GM18861 (cell line): ENCODE measurements at regions not wholly inside any gene's neighbourhood (a gene's known extent, or its start where the extent isn't known, plus 50 kb on each side); places are given as distances from the start of the nearest gene placed in this dataset.
"Not testable (repeated sequence)": the region's sequence is repeated elsewhere in the genome, so short reads cannot be mapped to it uniquely, and the experiment has no call there.

ENCODE experiments used
- ATAC-seq: cut with Tn5 transposase; IDR thresholded peaks from one replicate; pipeline ENCODE4 v1.9.1; 2021; ENCODE audit not compliant: unreplicated experiment

DNA sequence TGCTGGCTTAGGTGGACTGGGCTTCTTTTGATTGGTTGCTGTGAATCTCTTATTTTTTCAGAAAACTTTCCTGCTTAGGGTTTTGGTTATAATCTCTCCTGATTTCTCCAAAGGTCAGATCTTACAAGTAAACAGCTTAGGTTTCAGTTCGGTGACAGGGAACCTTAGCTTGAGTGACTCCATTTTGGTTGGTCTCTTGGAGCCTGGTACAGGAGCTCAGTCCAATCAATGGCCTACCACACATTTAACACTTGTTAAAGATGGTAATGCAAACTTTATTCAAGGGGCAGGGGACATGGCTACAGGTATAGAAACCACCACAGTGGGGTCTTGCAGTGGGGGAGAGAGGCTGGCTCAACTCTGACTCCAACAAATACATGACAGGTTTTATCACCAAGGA is 180.9 kb upstream of the THBS1 start:
- no peak for ATAC-seq

DNA sequence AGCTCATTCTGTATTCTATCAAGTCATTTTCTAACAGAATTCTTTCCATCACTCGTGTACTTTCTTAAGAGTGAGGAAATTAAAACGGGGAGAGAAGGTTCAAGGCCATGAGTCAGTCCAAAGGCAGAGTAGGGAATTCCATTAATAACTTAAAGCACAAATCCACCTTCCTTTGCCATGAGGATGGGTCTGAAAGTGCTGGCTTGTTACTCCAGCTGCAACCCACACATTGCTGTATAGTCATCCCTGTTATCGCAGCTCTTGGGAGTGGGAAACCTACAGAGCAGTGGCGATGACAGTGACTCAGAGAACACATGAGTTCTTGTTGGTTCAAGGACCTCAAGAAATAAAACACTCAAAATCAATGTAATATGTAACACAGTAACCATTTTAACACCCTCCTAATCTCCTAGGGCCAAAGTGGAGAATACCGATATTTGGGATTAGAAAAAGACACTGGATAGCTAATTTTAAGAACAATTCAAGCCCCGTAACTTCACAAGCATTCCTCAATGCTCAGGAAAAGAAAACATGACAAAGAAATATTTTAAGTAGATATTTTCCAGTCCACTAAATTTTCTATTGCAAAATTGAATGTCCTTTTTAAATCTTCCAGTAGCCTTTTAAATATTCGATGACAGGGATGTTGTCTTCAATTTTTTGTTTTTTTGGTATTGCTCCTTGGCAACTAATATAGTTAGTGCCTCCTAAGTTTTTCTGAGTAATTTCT is 179.9 kb upstream of the THBS1 start:
- ATAC-seq = no peak

DNA sequence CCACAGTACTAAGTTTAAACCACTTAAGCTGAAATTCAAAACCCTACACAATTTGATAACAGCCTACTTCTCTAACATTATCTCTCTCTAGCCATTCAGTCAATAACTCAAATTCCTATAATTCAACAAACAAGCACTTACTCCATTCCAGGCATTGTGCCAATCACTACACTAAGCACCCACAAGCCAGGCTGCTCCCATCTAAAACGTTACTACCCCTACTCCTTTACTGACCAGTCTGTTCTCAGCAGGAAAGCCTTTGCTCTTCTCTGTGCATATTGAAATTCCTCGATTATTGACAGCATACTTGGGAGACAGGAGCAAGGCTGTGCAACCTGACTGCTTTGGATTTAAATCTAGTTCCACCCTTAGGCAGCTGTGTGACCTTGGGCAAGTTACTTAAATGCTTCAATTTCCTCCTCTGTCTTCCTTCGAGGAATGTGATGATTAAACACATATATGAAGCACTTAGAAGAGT is 177.2 kb upstream of the THBS1 start:
- ATAC-seq = no peak

DNA sequence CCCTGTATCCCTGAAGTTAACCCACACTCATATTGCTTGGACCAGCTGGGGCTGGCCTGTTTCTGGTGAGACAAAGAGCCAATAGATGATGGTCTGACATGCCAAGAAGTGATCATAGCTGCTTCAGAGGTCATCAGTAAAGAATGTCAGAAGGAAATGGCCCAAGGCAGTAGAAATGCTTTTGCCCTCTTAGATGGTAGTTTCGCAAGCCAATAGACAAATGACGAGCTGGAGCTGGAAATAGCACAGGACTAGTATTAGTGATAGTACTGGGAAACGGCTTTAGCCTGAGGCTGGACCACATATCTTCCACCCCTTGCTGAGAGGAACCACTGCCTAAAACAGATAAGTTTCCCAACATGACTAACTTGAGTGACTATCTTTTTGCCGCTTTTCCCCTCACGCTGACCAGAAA is 176.1 kb upstream of the THBS1 start:
- ATAC-seq = no peak

DNA sequence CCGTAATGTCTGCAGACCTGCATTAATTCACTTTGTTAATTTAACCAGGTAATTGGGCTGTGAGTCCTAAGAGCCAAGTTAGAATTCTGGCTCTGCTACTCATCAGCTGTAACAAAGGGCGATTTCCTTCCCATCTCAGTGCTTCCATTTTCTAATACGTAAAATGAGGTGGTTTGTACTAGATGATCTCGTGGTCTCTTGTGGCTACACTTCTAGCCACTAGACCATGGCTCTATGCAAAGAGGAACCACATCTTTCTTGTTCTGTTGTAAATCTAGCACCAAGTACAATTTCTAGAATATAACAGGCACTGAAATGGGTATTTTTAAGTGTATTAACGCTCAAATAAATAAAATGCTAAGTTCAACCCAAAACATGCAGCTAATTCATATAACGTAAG is 174.4 kb upstream of the THBS1 start:
- ATAC-seq = peak; percentile 97

DNA sequence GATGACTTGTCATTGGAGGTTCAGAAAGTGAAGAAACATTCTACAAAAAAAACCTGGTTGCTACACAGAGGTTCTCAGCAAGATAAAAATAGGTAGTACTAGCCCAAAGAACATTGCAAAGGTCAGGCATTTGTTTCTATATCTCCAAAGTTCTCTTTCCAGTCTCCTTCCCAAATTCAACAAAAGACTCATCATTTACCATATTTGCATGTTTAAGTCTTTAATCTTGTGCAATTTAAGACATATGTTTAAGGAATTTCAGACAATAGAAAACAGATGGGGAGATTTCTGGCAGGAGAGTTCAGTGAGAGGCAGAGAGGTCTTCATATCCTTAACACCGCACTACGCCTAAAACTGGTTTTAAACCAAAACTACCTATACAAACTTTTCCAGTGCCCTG is 173.8 kb upstream of the THBS1 start:
- no peak for ATAC-seq

DNA sequence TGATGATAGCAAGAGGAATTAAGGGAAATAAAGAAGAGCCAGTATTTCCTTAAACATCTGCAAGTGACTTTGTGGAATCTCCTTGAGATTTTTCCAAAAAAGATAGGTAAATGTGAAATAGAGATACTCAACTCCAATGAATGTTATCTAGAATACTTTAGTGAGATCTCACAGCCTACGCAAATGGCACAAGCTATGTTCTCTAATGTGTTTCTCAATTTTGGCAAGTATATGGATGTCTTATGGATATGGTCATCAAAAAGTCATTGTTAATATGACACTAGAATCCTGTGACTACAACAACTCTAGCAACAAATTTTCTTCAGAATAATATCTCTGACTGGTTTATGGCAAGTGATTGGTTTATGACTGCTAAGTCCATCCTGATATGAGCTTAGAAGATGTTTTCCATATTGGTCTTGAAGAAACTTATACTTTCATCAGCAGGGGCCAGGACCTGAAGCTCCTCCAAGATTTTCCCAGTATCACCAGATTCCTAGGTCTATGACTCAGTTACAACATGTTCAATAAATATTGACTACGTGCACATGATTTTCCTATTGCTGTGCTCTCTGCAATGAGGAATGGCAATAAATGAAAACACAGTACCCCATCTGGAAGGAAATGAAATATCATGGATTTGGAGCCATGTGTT is 170.9 kb upstream of the THBS1 start:
- ATAC-seq = no peak

DNA sequence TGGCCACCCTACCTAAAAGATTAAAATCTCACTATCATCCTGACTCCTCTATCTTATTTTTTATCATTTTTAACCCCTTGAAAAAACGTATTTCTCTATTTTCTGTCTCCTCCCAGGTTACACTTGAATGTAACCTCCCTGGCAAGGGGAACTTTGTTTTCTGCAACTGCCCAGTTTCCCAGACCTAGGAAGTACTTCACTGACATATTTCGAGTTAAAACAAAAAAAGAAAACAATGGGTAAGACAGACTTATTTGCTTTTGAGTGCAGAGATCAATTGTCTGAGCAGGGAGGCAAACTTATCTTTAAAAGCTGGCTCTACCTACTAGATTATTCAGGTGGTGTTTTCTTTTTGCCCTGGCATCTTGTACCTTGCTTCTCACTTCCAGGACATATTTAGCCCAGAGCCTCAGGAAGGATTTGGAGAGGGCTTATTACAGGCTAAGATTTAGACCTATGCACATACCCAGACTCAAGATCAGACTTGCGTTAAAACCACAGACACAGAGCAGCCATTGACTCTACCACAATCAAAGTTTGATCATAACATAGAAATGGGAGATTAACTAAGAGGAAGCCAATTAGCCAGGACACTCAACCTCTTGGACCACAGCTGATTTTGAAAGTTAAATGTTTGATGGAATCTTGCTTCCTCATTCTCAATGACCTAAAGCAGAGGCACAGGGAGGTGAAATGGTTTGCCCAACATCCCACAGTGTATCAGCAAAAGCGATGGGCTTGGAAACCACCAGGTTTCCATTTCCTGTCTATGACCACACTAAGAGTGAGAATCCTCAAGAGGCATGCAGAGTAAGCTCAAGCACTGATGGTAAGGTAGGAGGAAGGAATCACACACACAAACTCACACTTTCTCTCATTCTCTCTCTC is 169.5 kb upstream of the THBS1 start:
- ATAC-seq = peak; percentile 94

DNA sequence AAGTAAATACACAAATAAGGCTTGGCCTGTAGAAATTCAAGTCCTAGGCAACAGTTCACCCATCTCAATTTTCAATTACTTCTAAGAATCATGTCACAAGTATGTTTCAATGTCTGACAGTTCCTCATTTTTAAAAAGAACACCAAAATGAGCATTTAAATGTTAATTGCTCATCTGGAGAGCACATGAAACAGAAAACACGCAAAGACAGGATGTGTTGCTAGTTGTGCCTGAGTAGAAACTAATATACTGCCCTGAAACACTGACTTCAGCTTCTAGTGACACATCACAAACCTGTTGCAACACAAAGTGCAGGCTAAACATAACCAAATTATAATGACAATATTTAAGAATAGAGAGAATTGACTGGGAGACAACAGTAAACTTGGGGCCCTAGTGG is 167.3 kb upstream of the THBS1 start:
- peak; percentile 58 for ATAC-seq

DNA sequence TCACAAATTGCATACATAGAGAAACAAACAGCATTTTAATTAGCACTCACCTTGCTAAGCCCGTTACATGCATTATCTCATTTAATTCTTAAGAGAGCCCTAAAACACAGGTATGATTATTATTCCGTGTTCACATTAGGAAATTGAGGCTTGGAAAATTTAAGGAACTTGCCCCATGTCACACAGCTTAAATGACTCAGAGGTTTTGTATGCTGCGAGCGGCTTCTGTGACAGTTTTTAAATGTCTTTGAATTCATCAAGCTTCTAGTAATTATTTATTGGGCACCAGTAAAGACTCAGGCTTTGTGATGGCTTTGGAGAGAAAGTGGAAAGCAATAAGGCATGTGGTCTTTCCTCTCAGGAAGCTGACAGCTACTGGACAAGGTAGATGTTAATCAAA is 166.7 kb upstream of the THBS1 start:
- ATAC-seq = no peak

DNA sequence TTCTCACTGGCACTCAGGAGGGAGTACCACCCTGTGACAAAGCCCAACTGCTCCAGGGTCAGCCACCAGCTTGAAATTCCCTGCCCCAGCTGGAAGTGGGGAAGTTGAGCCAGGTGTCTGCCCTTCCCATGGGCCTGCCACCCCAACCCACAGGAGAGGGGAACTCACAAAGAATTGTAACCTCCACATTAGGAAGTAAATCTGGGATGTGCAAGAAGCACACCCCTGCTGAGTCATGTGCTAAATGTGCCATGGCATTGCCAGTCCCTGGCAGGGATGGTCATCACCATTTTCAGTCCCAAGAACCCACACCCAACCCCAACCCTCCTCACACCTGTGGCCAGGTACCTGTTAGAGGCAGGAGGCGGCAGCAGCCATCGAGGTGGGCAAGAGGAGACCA is 165.2 kb upstream of the THBS1 start:
- ATAC-seq = no peak

DNA sequence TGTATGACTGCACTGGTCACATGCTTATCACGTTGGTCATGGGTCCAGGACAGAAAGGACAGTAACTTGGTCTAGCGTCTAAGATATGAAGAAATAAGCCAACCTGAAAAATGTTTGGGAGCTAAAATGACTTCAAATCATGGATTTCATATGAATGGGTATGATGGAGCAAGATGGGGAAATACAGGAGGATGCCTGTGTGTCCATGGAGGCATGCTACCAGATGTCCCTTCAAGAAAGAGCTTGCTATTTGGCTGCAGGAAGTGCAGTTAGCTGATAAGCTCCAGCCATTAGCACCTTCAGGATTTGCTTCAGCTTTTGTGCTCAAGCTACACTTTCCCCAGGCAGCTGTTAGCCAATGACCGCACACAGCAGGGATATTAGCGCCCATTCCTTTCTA is 164.6 kb upstream of the THBS1 start:
- no peak for ATAC-seq

DNA sequence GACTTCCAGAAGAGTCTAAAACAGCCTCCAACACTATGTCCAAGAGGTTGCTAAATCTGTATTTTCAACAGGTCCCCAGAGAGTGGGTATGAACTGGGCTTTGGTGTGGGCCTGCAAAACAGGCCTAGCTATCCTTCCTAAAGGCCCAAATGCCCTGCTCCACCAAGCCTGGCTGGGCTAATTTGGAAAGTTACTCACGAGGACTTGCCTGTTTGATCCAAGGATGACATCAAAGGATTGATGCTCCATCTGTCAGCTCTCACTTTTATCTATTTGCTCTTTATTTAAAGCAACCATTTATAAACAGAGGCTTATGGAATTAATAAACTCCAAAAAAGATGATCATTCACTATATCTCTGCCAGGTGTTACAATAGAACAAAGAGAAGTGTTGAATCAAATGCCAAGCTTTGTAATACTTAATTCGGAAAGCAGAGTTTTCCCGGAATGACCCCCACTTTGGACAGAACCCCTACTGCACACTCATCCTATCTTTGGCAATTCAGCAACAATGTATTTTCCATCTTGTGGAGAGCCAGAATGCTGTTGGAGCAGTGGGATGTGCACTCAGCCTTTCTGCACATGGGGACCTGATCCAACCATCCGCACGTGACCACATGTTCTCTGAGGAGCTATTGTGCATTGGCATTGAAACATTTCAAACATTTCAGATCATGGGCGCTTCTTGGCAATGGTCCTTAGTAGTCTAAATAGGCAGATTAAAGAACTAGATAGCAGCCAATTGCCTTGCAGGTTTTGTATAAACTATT is 163.3 kb upstream of the THBS1 start:
- no peak for ATAC-seq

DNA sequence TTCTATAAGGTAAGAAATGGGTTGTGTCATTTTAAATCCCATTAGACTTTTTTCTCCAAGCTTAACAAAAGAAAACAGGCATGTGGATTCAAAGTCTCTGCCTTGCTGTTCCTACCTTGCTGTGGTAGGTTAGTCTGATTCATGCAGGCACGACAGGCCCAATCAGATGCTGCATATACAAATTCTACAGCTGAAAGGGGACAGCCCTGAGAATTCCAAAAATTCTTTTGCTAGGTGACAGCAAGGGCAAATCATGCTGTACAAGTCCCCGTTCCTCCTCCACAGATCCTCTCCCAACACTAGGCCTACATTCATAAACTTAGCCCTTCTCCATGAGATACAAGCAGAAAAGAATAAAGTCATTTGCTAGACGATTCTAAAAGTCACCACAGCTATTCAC is 161.2 kb upstream of the THBS1 start:
- no peak for ATAC-seq

DNA sequence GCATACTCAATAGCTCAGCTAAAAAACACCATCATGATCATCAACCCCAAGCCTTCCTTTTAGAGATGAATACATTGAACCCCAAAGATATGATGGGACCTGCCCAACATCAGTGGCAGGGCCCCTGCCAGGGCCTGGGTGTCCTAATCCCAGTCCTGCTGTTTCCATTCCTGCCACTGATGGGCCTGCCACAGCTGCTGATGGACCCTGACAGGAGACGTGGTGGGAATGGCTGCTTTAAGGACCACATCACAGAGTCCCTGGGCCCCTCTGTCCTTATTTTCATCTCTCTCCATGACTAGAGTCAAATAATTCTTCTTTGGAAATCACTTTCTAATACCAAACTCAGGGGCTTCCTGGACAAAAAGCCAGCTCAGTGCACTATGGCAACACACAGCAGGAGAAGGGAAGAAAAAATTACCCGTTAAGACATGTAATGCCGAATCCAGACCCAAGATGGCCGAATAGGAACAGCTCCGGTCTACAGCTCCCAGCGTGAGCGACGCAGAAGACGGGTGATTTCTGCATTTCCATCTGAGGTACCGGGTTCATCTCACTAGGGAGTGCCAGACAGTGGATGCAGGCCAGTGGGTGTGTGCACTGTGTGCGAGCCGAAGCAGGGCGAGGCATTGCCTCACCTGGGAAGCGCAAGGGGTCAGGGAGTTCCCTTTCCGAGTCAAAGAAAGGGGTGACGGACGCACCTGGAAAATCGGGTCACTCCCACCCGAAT is 160.6 kb upstream of the THBS1 start:
- not testable (repeated sequence) for ATAC-seq

DNA sequence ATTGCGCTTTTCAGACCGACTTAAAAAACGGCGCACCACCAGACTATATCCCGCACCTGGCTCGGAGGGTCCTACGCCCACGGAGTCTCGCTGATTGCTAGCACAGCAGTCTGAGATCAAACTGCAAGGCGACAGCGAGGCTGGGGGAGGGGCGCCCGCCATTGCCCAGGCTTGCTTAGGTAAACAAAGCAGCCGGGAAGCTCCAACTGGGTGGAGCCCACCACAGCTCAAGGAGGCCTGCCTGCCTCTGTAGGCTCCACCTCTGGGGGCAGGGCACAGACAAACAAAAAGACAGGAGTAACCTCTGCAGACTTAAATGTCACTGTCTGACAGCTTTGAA is 160.1 kb upstream of the THBS1 start:
- not testable (repeated sequence) for ATAC-seq

DNA sequence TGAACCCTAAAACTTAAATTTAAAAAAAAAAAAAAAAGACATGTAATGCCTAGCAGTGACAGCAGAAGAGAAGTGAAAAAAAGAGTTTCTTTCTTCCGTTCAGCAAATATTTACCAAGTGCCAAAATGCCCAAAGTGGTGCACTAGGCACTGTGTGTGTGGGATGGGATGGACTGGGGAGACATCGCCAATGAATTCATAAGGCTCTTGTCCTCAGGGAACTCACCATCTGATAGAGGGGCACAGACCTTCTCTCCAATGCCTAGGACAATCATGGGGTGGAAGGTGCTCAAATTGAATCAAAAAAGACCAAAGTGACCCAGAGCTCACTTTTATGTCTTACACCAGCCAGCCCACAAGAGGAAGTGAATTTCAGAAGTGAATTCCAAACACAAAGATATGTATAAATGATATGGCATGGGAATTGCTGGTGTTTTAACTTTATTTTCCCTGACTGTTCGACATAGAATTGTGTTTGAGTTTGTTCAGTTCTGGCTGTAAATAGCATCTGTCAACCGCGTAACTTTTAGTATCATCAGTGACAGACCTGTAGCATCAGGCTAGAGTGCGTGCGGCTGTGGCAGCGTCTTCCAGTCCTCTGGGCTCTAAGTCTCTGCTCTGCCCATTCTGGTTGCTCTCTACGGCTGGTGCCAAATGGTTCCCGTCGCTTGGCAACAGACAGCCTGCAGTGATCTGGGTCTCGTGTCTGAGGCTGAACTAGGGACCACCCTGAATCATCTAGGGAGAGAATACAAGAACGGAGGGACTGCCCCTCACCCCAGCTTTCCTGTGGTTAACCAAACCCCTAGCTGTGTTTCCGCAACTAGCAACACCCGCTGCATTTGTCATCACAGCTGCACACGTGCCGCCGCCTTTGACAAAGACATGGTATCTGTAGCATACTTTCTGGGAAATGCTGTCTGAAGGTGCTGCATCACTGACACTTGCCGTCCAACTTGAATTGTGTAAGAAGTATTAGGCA is 154.0 kb upstream of the THBS1 start:
- ATAC-seq = peak; percentile 85

DNA sequence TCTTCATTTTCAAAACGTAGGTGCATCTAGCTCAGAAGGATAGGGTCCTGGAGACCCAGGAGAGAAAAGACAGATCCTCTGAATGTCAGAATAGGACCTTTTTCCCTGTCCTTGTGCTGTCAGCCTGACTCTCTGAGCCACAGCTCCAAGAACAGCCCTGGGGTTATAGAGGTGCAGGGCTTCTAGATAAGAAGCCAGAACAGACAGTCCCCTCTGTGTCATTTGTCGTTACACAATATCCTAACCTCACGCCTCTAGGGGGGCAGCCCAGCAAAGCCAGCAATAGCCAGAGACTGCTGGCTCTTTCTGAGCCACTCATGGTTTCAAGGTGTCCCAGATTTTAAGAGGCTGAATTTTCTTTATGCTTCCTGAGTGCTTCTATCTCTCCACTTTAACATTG is 153.2 kb upstream of the THBS1 start:
- no peak for ATAC-seq

DNA sequence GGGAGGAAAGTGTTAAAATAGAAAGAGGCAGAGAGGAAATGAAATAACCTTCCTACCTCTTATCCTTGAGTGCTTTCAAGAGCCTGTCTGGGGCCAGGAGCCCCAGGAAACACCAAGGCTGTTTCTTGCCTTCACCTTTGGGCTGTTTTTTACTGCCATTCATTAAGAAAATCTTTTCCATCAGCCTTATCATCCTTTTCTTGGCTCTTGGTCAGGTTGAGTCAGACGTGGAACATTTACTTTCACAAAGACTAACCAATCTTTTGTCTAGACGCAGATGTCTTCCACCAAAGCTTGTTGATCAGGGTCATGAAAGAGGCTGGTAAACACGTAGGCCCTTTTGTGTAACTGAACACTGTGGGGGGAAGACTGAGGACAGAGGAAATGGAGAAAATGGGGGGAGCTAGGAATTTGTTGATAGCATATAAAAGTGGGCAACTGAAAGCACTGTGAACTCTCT is 151.0 kb upstream of the THBS1 start:
- peak; percentile 34 for ATAC-seq
